A549 (cell line): ENCODE measurements at regions not wholly inside any gene's neighbourhood (a gene's known extent, or its start where the extent isn't known, plus 50 kb on each side); places are given as distances from the start of the nearest gene placed in this dataset.

ENCODE experiments used
- ATAC-seq, 2 experiments: fragments of 200-7000 bp in 1 of 2; fragments of >200 bp in 1 of 2; cut with Nextera tagmentation in 1 of 2; cut with Tn5 transposase in 1 of 2; 3 replicates each; pipeline versions ENCODE4 v1.8.0 to v1.9.1; 2018 to 2020; ENCODE audit warnings: mild to moderate bottlenecking in 1 of 2, moderate library complexity in 1 of 2
- CTCF ChIA-PET: fragments of 300-600 bp; sonication (Branson Sonifier 250); formaldehyde crosslinking; extraction: SDS; loops from one replicate; lab custom pipeline; 2021; ENCODE audit warnings: antibody characterized with exemption, inconsistent platforms; lab: Yijun Ruan, JAX
- POLR2A ChIA-PET: fragments of 350-600 bp; formaldehyde crosslinking; extraction: SDS; loops from one replicate; lab custom pipeline; 2021; ENCODE audit warnings: antibody characterized with exemption, inconsistent platforms; lab: Yijun Ruan, JAX
- DNase-seq, 2 experiments: peaks; one replicate each; pipeline versions ENCODE4 v3.0.0 to v3.0.0-alpha.2; 2011 to 2016; ENCODE audit warnings: low read depth in 1 of 2, low spot score in 1 of 2
- FAIRE-seq: peaks from 2 replicates; lab custom pipeline; 2011; peaks lifted over from hg19 to GRCh38; lab: Jason Lieb, UNC
- H3K27ac ChIP-seq, 2 experiments: fragments of >200 bp; sonication (Bioruptor Twin); formaldehyde crosslinking; 3 replicates each; pipeline ENCODE4 v1.5.1; 2016 to 2017
- H3K4me1 ChIP-seq: fragments of >200 bp; sonication (Bioruptor Twin); formaldehyde crosslinking; 3 replicates; pipeline ENCODE4 v1.6.1; 2016
- H3K4me2 ChIP-seq: fragments of >200 bp; sonication (Bioruptor Twin); formaldehyde crosslinking; 3 replicates; pipeline ENCODE4 v1.6.1; 2016
- H3K4me3 ChIP-seq: fragments of >200 bp; sonication (Bioruptor Twin); formaldehyde crosslinking; 3 replicates; pipeline ENCODE4 v1.5.1; 2016
- H3K9me3 ChIP-seq: fragments of >200 bp; sonication (Bioruptor Twin); formaldehyde crosslinking; 3 replicates; pipeline ENCODE4 v1.6.1; 2016
- CBX8 ChIP-seq: fragments of 200-600 bp; sonication (generic); IDR thresholded peaks from 2 replicates; pipeline ENCODE4 v1.6.1; 2016
- EHMT2 ChIP-seq: fragments of 200-600 bp; sonication (generic); IDR thresholded peaks from 2 replicates; pipeline ENCODE4 v1.6.1; 2016; ENCODE audit warnings: antibody characterized with exemption, low read depth, mild to moderate bottlenecking, moderate library complexity
- EP300 ChIP-seq, 2 experiments: fragments of >200 bp; sonication (Bioruptor Twin); formaldehyde crosslinking; IDR thresholded peaks; 2 replicates in 1 of 2; 3 replicates in 1 of 2; pipeline ENCODE4 v1.6.1; 2016 to 2017
- HOXA7 ChIP-seq: fragments of 250-450 bp; sonication (Bioruptor Pico); IDR thresholded peaks from 2 replicates; pipeline ENCODE4 v1.5.0; 2020; ENCODE audit warnings: mild to moderate bottlenecking, moderate library complexity
- HOXB5 ChIP-seq: fragments of 250-450 bp; sonication (Bioruptor Pico); IDR thresholded peaks from 2 replicates; pipeline ENCODE4 v1.5.0; 2020; ENCODE audit warnings: mild to moderate bottlenecking, moderate library complexity
- KDM1A ChIP-seq: fragments of 200-600 bp; sonication (generic); IDR thresholded peaks from 2 replicates; pipeline ENCODE4 v1.6.1; 2016; ENCODE audit warnings: low read depth, mild to moderate bottlenecking
- MAFK ChIP-seq: fragments of 450-650 bp; IDR thresholded peaks from 2 replicates; pipeline ENCODE4 v1.6.1; 2014; ENCODE audit not compliant: partially characterized antibody
- MYC ChIP-seq: IDR thresholded peaks from 2 replicates; pipeline ENCODE4 v1.6.1; 2012; ENCODE audit warnings: mild to moderate bottlenecking, inconsistent platforms, low read length, improper control_type of control experiment, borderline replicate concordance
- NFE2L2 ChIP-seq: fragments of 150-350 bp; conservative IDR thresholded peaks from 2 replicates; pipeline ENCODE4 v1.6.1; 2014; ENCODE audit warnings: low read length
- NPAS2 ChIP-seq: fragments of 250-450 bp; sonication (Bioruptor Pico); IDR thresholded peaks from 2 replicates; pipeline ENCODE4 v1.8.0; 2022; ENCODE audit warnings: mild to moderate bottlenecking, moderate library complexity, borderline replicate concordance
- NR3C1 ChIP-seq: fragments of >200 bp; sonication (Bioruptor Twin); formaldehyde crosslinking; IDR thresholded peaks from 3 replicates; pipeline ENCODE4 v1.6.1; 2017
- POLR2A ChIP-seq: IDR thresholded peaks from 2 replicates; pipeline ENCODE4 v1.6.1; 2012; ENCODE audit warnings: mild to moderate bottlenecking, low read length
- RARB ChIP-seq: fragments of 250-450 bp; sonication (Bioruptor Pico); IDR thresholded peaks from 2 replicates; pipeline ENCODE4 v1.8.0; 2021; ENCODE audit warnings: mild to moderate bottlenecking, moderate library complexity
- RNF2 ChIP-seq: fragments of 200-600 bp; sonication (generic); IDR thresholded peaks from 2 replicates; pipeline ENCODE4 v1.6.1; 2016; ENCODE audit warnings: low read depth, mild to moderate bottlenecking, antibody characterized with exemption, moderate library complexity, borderline replicate concordance
- TP53 ChIP-seq: fragments of 250-450 bp; sonication (Bioruptor Pico); IDR thresholded peaks from 2 replicates; pipeline ENCODE4 v1.5.0; 2021; ENCODE audit warnings: mild to moderate bottlenecking, moderate library complexity
- ZFP36 ChIP-seq: fragments of 450-650 bp; IDR thresholded peaks from 2 replicates; pipeline ENCODE4 v1.6.1; 2014; ENCODE audit warnings: borderline replicate concordance; ENCODE audit not compliant: partially characterized antibody
- WGBS: methylation state at CpG from one replicate; pipeline ENCODE4 v1.1.6; 2017; ENCODE audit errors: missing lambda C conversion rate; 5-methylcytosine and 5-hydroxymethylcytosine counted together
- TF ChIP-seq, protein P1 (sequence below): fragments of >200 bp; sonication (Bioruptor Twin); formaldehyde crosslinking; IDR thresholded peaks from 2 replicates; pipeline ENCODE4 v1.6.1; 2016
- TF ChIP-seq, protein P2 (sequence below): fragments of 200-600 bp; sonication (generic); IDR thresholded peaks from 2 replicates; pipeline ENCODE4 v1.6.1; 2016; ENCODE audit warnings: antibody characterized with exemption, mild to moderate bottlenecking, moderate library complexity
- TF ChIP-seq, protein P3 (sequence below): fragments of 150-350 bp; IDR thresholded peaks from 2 replicates; pipeline ENCODE4 v1.6.1; 2014; ENCODE audit warnings: low read depth, mild to moderate bottlenecking, low read length
- TF ChIP-seq, protein P4 (sequence below): IDR thresholded peaks from 2 replicates; pipeline ENCODE4 v1.6.1; 2012; ENCODE audit warnings: low read depth, borderline replicate concordance

DNA sequence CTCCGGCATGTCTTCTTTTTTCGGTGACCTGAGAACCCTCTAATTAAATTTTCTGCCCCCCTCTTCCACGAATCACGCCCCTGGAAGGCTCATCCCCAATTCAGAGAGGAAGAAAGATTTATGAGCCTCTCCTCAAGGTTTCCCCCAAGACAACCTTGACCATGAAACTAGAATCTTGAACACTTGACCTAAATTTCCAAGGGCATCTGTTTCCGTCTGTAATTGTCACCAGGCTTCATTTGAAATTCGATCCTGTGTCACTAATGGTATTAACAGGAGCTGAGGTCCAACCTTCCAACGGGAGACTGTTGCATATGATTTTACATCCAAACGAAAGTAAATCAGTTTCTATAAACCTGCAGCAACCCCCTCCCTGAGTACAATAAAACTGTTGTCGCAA, 139.9 kb upstream of the ZIC3 start:
- no peak overlapping the region for H3K27ac ChIP-seq
- TF ChIP-seq CBX8 (no peak), HOXB5 (no peak), NFE2L2 (no peak), NPAS2 (no peak), RARB (CRISPR knock-in tag) (no peak), MAFK (no peak), ZFP36 (no peak), EHMT2 (no peak), TP53 (no peak), EP300 (IDR thresholded peaks at IDR 0.05) (no peak), KDM1A (no peak), RNF2 (no peak)
- TF ChIP-seq, protein P1, sequence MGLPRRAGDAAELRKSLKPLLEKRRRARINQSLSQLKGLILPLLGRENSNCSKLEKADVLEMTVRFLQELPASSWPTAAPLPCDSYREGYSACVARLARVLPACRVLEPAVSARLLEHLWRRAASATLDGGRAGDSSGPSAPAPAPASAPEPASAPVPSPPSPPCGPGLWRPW, result no peak
- TF ChIP-seq, protein P2, sequence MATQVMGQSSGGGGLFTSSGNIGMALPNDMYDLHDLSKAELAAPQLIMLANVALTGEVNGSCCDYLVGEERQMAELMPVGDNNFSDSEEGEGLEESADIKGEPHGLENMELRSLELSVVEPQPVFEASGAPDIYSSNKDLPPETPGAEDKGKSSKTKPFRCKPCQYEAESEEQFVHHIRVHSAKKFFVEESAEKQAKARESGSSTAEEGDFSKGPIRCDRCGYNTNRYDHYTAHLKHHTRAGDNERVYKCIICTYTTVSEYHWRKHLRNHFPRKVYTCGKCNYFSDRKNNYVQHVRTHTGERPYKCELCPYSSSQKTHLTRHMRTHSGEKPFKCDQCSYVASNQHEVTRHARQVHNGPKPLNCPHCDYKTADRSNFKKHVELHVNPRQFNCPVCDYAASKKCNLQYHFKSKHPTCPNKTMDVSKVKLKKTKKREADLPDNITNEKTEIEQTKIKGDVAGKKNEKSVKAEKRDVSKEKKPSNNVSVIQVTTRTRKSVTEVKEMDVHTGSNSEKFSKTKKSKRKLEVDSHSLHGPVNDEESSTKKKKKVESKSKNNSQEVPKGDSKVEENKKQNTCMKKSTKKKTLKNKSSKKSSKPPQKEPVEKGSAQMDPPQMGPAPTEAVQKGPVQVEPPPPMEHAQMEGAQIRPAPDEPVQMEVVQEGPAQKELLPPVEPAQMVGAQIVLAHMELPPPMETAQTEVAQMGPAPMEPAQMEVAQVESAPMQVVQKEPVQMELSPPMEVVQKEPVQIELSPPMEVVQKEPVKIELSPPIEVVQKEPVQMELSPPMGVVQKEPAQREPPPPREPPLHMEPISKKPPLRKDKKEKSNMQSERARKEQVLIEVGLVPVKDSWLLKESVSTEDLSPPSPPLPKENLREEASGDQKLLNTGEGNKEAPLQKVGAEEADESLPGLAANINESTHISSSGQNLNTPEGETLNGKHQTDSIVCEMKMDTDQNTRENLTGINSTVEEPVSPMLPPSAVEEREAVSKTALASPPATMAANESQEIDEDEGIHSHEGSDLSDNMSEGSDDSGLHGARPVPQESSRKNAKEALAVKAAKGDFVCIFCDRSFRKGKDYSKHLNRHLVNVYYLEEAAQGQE, result no peak
- TF ChIP-seq, protein P3, sequence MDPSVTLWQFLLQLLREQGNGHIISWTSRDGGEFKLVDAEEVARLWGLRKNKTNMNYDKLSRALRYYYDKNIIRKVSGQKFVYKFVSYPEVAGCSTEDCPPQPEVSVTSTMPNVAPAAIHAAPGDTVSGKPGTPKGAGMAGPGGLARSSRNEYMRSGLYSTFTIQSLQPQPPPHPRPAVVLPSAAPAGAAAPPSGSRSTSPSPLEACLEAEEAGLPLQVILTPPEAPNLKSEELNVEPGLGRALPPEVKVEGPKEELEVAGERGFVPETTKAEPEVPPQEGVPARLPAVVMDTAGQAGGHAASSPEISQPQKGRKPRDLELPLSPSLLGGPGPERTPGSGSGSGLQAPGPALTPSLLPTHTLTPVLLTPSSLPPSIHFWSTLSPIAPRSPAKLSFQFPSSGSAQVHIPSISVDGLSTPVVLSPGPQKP, result no peak
- TF ChIP-seq, all 56 proteins: peak for 0
- DNase-seq (no peak), ATAC-seq (no peak), FAIRE-seq (no peak)
- no peak overlapping the region for H3K4me3 ChIP-seq
- no peak overlapping the region for H3K4me2 ChIP-seq
- 42% methylated on average over 9 of the region's 9 CpGs for WGBS
- POLR2A ChIA-PET, result no interaction called here
- no peaks in the 10 kb centered on the region for H3K9me3 ChIP-seq
- no peaks in the 10 kb centered on the region for H3K4me1 ChIP-seq
- CTCF ChIA-PET, result no interaction called here

DNA sequence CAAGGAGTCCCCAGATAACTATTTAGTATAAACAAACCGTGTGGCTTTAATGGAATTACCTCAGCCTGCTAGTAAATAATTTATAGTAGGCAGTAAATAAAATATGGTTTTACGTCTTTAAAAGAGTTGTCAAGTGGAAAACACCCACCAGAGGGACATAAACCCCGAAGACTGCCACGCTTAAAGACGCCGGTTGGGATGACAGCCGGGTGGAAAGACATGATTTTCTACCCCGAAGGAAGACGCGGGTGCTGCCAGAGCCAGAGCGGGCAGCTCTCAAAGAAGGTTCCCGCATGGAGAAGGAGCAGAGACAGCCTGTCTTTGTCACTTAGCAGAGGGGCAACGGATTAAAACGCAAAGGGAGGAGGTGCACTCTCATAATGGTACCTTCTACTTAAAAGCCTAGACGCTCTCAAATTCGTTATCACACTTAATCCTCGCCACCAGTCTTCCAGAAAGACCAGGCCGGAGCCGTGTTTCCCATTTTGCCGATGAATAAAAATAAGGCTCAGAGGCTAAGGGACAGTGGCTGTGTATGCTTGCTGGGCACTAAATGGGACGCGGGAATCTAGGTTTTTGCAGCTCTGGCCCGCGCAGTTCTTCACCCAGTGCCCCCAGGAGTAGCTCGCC, 140.5 kb upstream of the ZIC3 start:
- DNase-seq (no peak), FAIRE-seq (no peak), ATAC-seq (no peak)
- ChIA-PET CTCF (no interaction called here), POLR2A (no interaction called here)
- Histone ChIP-seq H3K4me1 (no peaks in the 10 kb centered on the region), H3K9me3 (no peaks in the 10 kb centered on the region), H3K4me3 (no peak overlapping the region), H3K27ac (no peak overlapping the region), H3K4me2 (no peak overlapping the region)
- TF ChIP-seq CBX8, result peak; percentile 92; the same call in 1 of the 2 replicates
- TF ChIP-seq, protein P4, sequence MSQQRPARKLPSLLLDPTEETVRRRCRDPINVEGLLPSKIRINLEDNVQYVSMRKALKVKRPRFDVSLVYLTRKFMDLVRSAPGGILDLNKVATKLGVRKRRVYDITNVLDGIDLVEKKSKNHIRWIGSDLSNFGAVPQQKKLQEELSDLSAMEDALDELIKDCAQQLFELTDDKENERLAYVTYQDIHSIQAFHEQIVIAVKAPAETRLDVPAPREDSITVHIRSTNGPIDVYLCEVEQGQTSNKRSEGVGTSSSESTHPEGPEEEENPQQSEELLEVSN, result no peak
- TF ChIP-seq KDM1A, result no peak
- no peak for TF ChIP-seq MYC
- TF ChIP-seq POLR2A, result no peak
- peak; percentile 81; the same call in 1 of the 2 replicates for TF ChIP-seq RNF2
- WGBS, result 16% methylated on average over 24 of the region's 25 CpGs

DNA sequence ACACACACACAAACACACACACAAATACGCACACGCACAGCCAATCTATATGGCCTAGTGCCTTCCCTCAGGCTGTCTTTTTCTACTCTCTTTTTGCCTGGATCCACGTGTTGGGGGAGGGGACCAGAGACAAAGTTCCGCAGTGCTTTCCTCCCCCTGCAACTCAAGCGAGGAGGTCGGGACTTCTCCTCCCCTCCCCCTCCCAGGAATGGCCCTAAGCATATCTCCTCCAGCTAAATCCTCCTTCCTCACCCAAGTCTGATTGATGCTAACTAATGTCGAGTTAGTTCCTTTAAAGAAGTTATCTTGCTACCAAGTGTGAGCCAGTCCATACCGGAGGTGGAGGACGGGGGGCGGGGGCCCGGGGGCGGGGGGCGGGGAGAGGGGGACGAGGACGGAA, 141.2 kb upstream of the ZIC3 start:
- H3K4me1 ChIP-seq, result no peaks in the 10 kb centered on the region
- POLR2A ChIA-PET, result no interaction called here
- FAIRE-seq (no peak), ATAC-seq (no peak), DNase-seq (no peak)
- no peak overlapping the region for H3K4me3 ChIP-seq
- H3K9me3 ChIP-seq, result no peaks in the 10 kb centered on the region
- WGBS, result 43% methylated on average over 5 of the region's 15 CpGs
- TF ChIP-seq NR3C1 (no peak), MAFK (no peak), HOXA7 (CRISPR knock-in tag) (no peak)
- TF ChIP-seq, all 56 proteins: peak for 0
- CTCF ChIA-PET, result no interaction called here
- Histone ChIP-seq H3K27ac (no peak overlapping the region), H3K4me2 (no peak overlapping the region)
